ENCODE measurements at regions not wholly inside any gene's neighbourhood (a gene's known extent, or its start where the extent isn't known, plus 50 kb on each side); places are given as distances from the start of the nearest gene placed in this dataset.

DNA sequence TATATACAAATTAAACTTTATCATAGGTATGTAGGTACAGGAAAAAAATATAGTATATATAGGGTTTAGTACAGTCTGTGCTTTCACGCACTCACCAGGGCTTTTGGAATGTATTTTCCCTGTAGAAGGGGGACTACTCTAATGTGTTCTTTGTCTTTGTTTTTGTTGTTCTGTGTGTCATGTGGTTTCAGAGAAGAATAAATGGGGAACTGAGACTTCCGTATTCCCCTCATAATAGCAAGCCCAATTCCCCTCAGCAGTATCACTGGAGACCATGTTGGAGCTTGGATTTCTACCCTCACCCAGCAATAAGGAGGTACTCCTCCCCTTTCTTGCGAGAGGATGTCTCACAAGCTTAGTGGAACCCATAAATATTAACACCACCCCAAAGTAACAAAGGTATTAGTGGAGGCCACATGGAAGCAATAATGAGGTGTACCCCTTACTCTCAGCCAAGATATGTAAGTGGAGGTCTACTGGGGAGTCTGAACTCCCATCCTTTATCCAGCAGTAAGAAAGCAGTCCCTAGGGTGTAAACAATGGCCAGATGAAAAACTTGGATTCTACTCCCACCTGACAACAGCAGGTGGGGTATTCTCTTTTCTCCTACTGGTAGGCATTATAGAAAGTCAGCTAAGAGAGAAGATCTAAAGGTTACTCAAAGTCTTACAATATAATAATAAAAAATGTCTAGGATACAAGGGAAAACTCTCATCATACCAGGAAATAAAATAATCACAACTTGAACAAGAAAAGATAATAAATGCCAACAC is 805.4 kb upstream of the GALNTL6 start:
- H4K20me1 ChIP-seq (ENCODE audit: insufficient read depth), result no peaks in the 10 kb centered on the region
- H3K27ac ChIP-seq (ENCODE audit: low read depth, low read length), result no peak overlapping the region
- no peak overlapping the region for H3K9ac ChIP-seq (ENCODE audit: low read length)
- TF ChIP-seq POLR2AphosphoS5 (IDR thresholded peaks at IDR 0.05; ENCODE audit: low read depth, low read length) (no peak), YY1 (IDR thresholded peaks at IDR 0.05; ENCODE audit: extremely low read depth, insufficient replicate concordance, low read depth, low read length) (no peak), POLR2A (IDR thresholded peaks at IDR 0.05; ENCODE audit: borderline replicate concordance, extremely low read depth, insufficient read depth, insufficient read length) (no peak), SIN3A (IDR thresholded peaks at IDR 0.05; ENCODE audit: low read depth) (no peak), EZH2phosphoT487 (IDR thresholded peaks at IDR 0.05; ENCODE audit: borderline replicate concordance) (no peak), EZH2 (IDR thresholded peaks at IDR 0.05) (no peak), TCF7L2 (IDR thresholded peaks at IDR 0.05; ENCODE audit: borderline replicate concordance, extremely low read depth, insufficient read depth, insufficient read length) (no peak)
- no peak overlapping the region for H3K4me2 ChIP-seq (ENCODE audit: low read length)
- no peak for ATAC-seq
- RAD21 ChIA-PET (ENCODE audit: low non-redundant PET in 1 of 2, low total read pairs in 2 of 2, uncharacterized antibody in 2 of 2, unreplicated experiment in 2 of 2), result no interaction called here
- no TSS peak for BruUV-seq (replicated peaks)
- H2AFZ ChIP-seq (ENCODE audit: low read depth, low read length, poor library complexity, severe bottlenecking), result no peak overlapping the region
- H3K36me3 ChIP-seq (ENCODE audit: control insufficient read depth in 1 of 2, insufficient read depth in 2 of 2, low read length in 2 of 2), result no peaks in the 10 kb centered on the region
- no peaks in the 10 kb centered on the region for H3K79me2 ChIP-seq (ENCODE audit: insufficient read depth, low read length)
- no peaks in the 10 kb centered on the region for H3K9me2 ChIP-seq (ENCODE audit: insufficient read depth)
- no peaks in the 10 kb centered on the region for H3K27me3 ChIP-seq (ENCODE audit: insufficient read depth, low read length)
- H3K9me3 ChIP-seq (ENCODE audit: control insufficient read depth in 1 of 2, insufficient read depth in 1 of 2, low read depth in 1 of 2, low read length in 2 of 2), result no peaks in the 10 kb centered on the region
- intact Hi-C loops (cut with micrococcal nuclease), result no loop called here
- no peaks in the 10 kb centered on the region for H3K4me1 ChIP-seq (ENCODE audit: control insufficient read depth in 1 of 2, insufficient read depth in 2 of 2, low read length in 2 of 2)
- CTCF ChIA-PET, result no interaction called here
- POLR2A ChIA-PET, result no interaction called here
- H3K4me3 ChIP-seq (replicated peaks in 1 of 2; ENCODE audit: low read depth in 1 of 2, low read length in 2 of 2), result no peak overlapping the region
- DNase-seq (ENCODE audit: low read depth, low spot score), result no peak

DNA sequence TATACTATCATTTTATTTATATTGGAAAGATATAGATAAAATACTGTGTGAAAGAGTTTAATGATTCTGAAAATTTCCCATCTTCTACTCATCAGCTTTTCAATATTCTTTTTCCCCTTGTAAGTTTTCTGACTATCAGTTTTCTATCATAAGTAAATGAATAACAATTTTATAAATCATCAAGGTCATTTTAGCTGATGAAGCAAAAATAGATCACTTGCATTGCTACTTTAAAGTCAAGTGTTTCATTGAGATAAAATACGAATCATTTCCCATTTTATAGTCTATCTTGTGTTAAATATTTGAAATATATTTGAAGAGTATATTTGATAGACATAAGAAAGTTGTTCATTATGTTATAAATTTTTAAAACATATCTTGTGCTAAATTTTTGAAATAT is 811.0 kb upstream of the GALNTL6 start:
- Histone ChIP-seq H3K4me2 (ENCODE audit: low read length) (no peak overlapping the region), H3K27me3 (ENCODE audit: insufficient read depth, low read length) (no peaks in the 10 kb centered on the region), H3K9ac (ENCODE audit: low read length) (no peak overlapping the region), H3K4me3 (replicated peaks in 1 of 2; ENCODE audit: low read depth in 1 of 2, low read length in 2 of 2) (no peak overlapping the region), H3K4me1 (ENCODE audit: control insufficient read depth in 1 of 2, insufficient read depth in 2 of 2, low read length in 2 of 2) (no peaks in the 10 kb centered on the region), H3K79me2 (ENCODE audit: insufficient read depth, low read length) (no peaks in the 10 kb centered on the region), H2AFZ (ENCODE audit: low read depth, low read length, poor library complexity, severe bottlenecking) (no peak overlapping the region), H4K20me1 (ENCODE audit: insufficient read depth) (no peaks in the 10 kb centered on the region), H3K9me3 (ENCODE audit: control insufficient read depth in 1 of 2, insufficient read depth in 1 of 2, low read depth in 1 of 2, low read length in 2 of 2) (no peaks in the 10 kb centered on the region), H3K9me2 (ENCODE audit: insufficient read depth) (no peaks in the 10 kb centered on the region; the same call in 1 of the 2 replicates), H3K27ac (ENCODE audit: low read depth, low read length) (no peak overlapping the region), H3K36me3 (ENCODE audit: control insufficient read depth in 1 of 2, insufficient read depth in 2 of 2, low read length in 2 of 2) (no peaks in the 10 kb centered on the region)
- no TSS peak for BruUV-seq (replicated peaks)
- TF ChIP-seq ZNF274 (IDR thresholded peaks at IDR 0.05; ENCODE audit: low read depth, low read length), result no peak
- TF ChIP-seq ZFX (IDR thresholded peaks at IDR 0.05), result no peak
- CTCF ChIA-PET, result no interaction called here
- RAD21 ChIA-PET (ENCODE audit: low non-redundant PET in 1 of 2, low total read pairs in 2 of 2, uncharacterized antibody in 2 of 2, unreplicated experiment in 2 of 2), result no interaction called here
- ATAC-seq (no peak), DNase-seq (ENCODE audit: low read depth, low spot score) (no peak)
- POLR2A ChIA-PET, result no interaction called here
- intact Hi-C loops (cut with micrococcal nuclease), result no loop called here
